GM21515 (cell line): ENCODE measurements at regions not wholly inside any gene's neighbourhood (a gene's known extent, or its start where the extent isn't known, plus 50 kb on each side); places are given as distances from the start of the nearest gene placed in this dataset.
A peak's percentile ranks its signal among the peaks of the same experiment; 100 is the strongest.

Experiments used
- ATAC-seq: cut with Tn5 transposase; IDR thresholded peaks from one replicate; pipeline ENCODE4 v1.9.1; 2021; ENCODE audit not compliant: unreplicated experiment

DNA sequence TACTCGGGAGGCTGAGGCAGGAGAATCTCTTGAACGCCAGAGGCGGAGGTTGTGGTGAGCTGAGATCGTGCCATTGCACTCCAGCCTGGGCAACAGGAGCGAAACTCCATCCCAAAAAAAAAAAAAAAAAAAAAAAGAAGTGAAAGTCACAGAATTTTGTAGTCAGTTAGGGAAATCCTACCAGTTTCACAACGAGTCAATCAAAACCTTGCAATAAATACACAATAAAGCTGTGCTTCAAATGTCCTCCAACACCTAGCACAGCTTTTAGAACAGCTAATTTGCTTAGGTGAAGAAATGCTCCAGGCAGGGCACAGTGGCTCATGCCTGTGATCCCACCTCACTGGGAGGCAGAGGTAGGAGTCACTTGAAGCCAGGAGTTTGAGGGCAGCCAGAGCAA, 112.8 kb upstream of the ATF7IP start:
- ATAC-seq, result no peak

DNA sequence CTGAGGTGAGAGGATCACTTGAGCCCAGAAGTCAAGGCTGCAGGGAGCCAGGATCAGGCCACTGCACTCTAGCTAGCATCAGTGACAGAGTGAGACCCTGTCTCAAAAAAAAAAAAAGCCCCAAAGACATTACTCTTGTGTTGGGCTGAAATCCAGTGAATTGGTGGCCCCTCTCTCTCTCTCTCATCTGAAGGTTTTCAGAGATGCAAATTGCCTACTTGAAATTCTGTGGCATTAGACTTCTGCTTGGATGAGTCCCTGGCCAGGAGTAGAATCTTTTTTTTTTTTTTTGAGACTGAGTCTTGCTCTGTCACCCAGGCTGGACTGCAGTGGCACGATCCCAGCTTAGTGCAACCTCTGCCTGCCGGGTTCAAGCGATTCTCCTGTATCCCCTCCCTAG, 112.0 kb upstream of the ATF7IP start:
- ATAC-seq, result no peak

DNA sequence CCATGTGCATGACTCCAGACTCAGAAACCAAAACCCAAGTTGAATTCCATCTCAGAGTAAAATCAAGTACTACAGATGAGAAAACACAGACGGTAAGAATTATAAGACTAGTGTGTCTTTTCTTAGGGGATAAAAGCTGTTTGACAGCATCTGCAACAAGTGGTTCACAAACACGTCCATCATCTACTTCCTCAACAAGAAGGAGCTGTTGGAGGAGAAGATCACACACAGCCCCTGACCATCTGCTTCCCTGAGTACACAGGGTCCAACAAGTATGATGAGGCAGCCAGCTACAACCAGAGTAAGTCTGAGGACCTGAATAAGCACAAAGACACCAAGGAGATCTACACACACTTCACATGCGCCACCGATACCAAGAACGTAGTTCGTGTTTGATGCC, 110.7 kb upstream of the ATF7IP start:
- no peak for ATAC-seq

DNA sequence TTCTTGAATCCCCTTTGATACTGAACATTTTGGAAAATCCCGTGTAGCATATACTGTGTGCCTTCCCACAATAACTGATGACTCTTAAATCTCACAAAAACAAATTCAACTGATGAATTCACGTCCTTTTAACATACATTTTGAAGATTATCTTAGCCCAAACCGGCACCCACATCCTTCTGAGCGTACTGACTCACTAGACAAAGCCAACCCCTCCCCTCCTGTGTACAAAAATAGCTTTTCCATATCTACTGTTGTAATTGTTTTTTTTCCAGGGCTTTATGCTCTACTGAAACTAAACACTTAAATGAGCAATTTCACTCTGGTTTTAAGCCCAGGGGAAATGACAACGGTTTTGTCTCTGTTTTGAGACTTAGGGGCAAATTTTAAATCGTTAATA, 109.4 kb upstream of the ATF7IP start:
- ATAC-seq, result no peak

DNA sequence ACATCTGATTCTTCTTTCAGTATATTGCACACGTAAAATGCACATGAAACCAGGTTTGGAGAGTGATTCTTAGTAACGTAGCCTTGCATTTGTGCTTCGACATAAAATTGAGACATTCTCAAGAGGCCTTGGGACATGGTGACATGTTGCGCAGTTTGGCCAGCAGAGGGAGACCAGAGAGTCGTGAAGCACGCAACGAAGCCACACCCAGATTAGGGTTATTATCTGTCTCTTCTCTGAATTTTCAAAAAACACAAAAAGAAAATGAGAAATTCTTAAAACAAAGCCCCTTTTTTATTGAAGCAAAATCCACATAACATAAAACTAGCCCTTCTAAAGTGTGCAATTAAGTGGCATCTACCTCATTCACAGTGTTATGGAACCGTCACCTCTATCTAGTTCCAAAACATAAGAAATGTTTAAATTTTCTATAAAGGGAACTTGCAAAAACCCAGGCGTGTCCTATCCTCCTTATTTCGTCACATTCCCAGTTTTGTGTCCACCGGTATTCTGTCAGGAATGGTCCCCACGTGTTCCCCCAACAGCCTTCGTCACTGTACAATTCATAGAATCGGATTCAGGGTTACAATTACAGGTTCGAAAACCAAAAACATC, 108.8 kb upstream of the ATF7IP start:
- no peak for ATAC-seq

DNA sequence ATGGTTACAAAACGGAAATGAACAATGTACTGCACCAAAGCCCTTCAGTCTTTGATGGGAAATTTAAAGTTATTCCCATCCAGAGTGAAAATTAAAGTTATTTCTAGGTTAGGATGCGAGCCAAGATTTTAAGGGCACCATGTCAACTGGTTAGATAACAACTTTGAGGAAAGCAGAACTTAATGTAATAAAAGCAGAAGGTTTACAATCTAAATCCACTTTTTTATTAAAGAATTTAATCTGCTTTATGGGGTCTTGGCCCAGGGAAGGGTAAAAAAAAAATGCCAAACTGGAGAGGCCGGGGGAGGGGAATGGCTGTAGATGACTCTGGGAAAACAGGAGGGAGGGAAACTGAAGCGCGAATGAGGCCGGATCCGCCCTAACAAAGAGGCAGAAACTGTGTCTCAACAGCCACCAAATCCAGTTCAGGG, 108.2 kb upstream of the ATF7IP start:
- ATAC-seq, result no peak

DNA sequence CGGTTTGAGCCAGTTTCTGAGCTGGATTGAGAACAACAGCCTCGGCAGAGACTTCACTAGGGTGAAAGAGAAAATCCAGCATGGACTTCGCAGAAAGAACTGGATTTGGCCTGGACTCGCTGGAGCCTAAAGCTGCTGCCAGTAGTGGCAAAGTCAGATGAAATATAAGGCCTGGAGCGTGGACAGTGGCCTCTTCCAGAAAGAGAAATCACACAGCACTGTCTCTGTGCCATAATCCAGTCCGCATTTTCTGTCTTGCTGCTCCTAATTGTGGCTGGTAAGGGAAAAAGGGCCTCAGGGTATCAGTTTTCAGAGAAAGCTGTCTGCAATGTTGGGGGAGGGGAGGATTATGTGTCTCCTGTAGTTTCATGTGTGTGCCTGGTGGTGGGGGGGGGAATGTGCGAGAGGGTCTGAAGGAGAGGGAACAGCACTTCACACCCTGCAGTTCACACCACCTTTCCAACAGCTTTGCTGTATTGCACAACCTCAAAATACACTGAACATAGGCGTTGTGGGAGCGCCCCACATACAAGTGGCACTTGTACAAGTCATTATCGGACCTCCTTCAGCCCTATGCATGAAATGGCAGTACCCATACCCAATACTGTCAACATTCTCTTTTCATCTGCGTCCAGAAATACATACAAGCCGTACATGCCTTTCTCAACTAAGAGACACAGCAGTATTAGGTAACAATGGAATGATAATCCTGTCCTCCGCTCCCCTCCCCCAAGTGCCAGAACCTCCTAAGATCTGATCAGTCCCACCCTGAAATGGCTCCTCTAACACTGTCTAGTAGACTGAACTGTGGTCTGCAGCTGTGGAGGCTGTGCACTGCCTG, 107.5 kb upstream of the ATF7IP start:
- ATAC-seq, result peak; percentile 73

DNA sequence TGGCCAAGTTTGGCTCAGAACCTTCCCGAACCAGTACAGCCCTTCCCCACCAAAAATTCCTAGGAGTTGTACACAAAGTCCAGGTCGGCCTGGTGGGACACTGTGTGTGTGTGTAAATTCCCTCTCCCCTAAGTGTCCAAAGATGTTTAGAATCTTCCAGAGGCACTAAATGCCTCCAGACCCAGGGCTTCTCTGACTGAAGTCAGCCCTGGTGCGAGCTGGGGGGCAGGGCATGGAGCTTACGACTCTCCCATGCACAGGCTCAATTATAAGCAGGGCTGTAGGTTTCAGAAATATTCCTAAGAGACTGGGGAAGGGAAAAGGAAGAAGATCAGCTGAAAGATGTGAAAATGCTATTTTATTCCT, 106.9 kb upstream of the ATF7IP start:
- no peak for ATAC-seq

DNA sequence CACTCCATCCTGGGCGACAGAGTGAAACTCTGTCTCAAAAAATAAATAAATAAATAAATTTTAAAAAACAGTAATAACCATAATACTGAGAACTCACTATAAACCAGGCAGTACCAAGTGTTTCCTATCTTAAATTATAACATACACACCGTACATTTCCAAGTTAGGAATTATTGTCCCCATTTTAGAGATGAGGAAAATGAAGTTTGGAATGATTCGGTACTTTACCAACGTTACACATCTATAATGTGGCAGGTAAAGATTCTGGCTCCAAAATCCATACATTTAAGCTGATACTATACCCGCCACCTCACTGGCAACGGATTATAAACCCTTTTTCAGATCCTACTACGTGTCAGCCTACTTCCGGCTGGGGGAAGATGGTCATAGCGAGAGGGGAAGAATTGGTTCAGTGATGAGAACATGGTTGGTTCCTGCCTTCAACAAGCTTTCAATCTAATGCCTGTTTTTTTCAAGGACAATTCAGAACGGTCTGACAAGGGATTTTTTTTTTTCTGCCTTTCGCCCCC, 105.9 kb upstream of the ATF7IP start:
- no peak for ATAC-seq

DNA sequence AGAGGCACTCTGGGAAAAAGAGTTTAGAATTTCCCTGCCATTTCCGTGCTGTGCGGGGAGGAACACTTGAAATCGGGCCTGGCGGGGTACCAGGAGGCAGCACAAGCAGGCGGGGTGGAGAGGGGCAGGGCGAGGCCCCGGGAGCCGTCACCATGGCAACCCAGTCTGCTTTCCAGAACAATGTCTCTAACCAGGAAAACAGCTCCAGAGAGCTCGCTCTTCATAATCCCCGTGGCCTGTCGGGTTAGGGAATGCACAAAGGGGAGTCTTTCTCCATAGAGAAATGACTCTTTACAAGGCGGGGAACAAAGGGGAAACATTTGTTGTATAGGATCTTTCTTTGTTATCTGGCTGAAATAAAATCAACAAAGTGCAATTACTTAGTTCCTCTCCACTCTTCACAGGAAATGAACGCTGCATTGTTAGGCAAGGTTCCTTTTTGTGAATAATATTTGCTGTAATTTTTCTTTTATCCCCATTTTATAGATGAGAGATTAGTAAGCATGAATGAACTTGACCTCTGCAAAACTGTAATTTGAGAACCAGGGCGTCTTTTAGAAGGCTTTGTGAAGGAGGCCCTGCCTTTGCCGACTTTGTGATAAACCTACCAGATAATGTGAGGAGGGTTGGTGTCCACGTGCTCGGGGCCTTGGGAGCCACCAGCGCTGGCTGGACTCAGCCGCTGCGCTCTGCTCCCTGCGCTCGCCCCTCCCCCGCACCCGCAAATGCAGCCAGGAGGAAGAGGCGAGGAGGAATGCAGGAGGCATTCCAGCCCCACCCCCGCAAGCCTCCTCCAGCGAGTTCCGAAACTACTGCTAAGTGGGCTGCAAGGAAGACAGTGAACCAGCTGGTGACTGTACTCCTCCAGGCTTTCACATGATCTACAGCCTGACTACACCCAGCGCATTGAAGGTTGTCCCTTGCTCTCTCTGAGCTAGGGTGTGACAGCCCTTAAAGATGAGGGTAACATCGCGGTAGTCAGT, 105.2 kb upstream of the ATF7IP start:
- no peak for ATAC-seq

DNA sequence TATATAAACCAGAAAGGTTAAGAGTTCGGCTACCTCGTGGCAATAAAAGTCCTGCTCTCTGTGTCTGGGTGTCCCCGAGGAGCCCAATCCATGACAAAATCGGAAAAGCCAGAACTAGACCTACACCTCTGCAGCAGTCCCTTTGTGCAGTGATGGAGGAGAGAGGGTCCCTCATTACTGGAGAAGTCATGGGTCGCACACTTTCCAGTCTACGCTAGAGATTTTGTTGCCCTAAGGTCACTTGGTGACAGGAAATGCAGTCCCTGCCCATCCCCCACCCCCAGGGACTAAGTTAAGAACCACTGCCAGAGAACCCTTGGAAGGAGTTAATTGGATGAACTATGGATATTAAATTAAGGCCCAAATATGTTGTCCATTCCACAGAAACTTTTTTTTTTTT, 104.4 kb upstream of the ATF7IP start:
- ATAC-seq, result no peak

DNA sequence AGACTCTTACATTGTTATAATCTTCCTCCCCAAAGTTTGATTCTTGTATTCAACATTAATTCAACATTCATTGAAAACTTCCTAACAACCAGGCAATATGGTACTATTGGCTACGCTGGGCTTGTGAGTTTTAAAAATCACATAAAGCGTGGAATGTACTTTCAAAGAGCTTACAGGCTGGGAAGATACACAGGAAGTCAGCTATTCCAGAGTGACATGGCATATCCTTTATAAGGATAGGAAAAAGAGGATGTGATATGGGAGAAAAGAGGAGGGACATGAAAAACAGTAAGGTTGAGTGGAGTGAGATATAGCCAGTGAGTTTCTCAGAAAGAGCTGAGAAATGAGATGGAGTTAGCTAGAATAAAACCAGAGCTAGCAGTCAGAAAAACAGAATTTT, 103.6 kb upstream of the ATF7IP start:
- ATAC-seq, result no peak

DNA sequence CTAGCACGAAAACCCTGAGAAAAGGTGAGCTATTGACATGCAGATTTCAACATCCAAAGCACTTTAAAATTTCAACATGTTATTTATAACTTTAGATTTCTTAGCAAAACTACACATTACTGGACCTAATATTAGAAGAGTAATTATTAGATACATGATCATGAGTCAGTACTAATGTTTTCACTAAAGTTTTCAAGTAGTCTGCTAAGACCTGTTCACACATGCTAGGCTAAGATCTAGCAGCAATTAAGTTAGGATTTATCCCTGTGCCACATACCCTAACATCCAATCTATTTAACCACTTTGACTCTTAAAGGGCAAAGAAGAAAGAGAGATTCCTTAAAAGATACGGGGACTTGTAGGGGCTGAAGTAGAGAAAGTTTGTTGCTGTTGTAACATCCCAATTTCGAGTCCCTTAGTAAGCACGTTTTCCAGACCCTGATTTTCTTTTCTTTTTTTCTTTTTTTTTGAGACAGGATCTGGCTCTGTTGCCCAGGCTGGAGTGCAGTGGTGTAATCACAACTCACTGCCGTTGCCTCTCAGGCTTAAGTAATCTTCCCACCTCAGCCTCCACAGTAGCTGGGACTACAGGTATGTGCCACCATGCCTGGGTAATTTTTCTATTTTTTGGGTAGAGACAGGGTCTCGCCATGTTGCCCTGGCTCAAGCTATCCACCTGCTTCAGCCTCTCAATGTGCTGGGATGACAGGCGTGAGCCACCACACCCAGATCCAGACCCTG, 102.5 kb upstream of the ATF7IP start:
- ATAC-seq, result no peak

DNA sequence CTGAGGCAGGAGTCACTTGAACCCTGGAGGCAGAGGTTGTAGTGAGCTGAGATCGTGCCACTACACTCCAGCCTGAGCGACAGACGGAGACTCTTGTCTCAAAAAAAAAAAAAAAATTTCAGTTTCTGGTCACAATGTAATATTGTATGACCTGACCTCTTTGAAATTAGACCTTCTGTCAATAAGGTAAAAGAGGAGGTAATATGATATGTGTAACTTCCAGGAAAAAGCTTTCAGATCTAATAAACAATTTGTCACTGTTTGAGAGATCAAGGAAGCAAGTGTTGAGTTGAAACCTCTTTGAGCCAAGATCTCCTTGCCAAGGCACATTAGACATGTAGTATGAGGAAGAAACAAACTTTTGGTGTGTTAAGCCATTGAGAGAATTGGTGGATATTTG, 101.7 kb upstream of the ATF7IP start:
- no peak for ATAC-seq

DNA sequence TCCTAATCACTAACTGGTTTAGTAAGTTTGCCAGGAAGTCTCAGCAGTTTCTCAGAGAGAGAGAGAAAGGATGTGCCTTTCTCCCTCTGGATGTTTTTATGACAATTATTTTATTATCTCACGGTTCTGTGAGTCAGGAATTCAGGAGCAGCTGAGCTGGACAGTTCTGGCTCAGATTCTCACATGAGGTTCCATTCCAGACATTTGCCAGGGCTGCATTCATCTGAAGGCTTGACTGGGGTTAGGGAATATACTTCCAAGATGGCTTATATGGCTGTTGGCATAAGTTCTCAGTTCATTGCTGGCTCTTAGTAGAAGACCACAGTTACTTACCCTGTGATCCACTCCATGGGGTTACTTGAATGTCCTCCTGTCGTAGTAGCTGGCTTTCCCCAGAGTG, 101.2 kb upstream of the ATF7IP start:
- no peak for ATAC-seq

DNA sequence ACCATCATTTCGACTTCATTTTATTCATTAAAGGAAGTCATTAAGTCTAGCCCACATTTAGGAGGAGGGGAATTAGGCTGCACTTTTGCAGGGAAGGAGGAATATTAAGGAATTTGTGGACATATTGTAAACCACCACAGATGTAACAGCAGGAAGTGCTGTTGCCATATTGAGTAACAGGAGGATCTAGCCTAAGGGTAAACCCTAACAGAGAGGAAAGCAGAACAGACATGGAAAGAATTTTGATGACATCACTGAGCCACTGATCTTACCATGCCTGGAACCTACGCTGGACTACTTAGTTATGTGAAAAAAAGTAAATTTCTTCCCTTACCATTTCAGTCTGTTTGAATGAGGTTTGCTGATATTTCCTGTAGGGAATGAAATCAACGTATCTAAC, 100.7 kb upstream of the ATF7IP start:
- no peak for ATAC-seq

DNA sequence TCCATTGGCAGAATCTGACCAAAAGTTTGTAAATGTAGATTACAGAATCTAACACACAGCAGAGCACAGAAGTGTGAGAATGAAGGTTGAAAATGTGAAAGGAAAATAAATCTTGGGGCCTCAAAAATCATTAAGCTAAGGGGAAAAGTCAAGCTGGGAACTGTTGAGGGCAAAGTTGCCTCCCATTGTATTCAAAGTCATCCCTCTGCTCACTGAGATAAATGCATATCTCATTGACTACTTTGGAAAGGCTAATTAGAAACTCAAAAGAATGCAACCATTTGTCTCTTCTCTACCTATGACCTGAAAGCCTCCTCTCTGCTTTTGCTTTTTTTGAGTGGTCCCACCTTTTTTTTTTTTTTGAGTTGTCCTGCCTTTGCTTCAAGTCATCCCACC, 97.4 kb upstream of the ATF7IP start:
- no peak for ATAC-seq

DNA sequence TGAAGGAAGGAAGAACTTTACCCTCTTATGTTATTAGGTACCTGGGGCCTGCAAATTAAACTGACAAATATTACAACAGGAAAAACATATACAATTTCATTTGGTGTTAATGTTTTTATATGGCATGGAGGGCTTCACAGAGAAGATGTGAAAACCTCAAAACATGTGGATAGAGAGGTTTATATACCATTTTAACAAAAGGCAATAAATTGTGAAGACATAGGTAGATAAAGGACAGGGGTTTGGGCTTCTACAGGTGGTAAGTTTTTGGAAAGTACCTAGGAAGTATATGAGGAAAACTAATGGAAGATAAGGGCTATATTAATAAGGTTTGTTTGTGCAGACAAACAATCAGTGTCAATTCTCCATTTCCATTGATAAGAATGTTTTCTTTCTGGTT, 95.1 kb upstream of the ATF7IP start:
- ATAC-seq, result no peak

DNA sequence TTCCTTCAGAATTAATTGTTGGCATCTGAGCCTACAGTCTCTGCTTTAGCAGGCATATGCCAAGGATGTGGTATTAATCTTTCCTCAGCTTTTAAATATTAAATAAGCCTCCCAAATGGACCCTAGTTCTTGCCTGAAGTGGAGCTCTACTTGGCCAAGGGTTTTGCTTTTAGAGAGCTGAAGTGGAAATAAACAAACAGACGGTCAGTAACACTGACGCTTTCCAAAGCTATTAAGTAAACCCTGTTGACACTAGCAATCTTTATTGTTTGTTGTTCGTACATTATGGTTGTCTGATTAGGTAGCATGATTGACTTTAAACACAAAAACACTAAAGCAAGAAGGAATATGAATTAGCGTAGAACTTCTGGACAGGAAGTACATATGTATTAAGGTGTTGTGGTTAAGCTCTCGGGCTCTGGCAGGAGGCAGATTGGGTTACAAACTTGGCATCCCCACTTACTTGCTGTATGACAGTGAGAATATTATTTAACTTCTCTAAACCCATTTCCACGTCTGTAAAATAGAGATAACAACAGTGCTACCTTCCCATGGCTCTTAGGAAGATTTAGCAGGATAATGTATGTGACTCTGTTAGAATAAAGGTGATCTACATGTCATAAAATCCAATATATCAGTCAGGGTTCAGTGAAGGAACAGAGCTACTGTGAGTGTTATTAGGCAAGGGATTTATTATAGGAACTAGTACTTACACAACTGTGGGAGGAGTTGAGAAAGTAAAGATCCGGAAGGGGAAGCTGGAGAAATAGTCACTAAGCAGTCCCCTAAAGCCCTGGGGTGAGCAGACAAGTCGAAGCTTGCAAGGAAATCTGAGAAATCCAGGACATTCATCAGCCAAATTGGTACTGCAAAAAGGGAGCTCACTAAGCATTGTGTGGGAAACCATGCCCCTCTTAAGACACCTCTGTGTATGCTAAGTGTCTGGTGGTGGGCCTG, 92.2 kb upstream of the ATF7IP start:
- ATAC-seq, result no peak

DNA sequence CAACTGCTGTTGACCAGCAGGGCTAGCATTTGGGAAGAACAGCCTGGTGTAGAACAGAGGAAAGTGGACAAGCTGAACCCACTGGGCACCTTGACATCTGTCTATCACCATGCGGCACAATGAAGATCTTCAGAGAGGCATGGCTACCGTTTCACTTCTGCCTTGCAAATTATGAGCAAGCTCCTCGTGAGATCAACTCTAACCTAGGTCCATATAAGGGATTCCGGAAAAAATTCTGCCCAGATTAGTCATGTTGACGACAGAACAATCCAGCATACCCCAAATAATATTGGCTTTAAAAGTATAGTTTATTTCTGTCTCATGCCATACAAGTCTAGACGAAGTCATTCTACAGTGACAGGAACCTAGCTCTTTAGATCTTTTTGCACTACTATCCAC, 91.6 kb upstream of the ATF7IP start:
- ATAC-seq, result no peak
